Karpas-422 (cell line): ENCODE measurements at regions not wholly inside any gene's neighbourhood (a gene's known extent, or its start where the extent isn't known, plus 50 kb on each side); places are given as distances from the start of the nearest gene placed in this dataset.

Experiments used
- DNase-seq: peaks from one replicate; pipeline ENCODE4 v3.0.0-alpha.2; 2015
- H2AFZ ChIP-seq: fragments of 200-600 bp; sonication (generic); 2 replicates; pipeline ENCODE4 v1.6.1; 2014; ENCODE audit warnings: antibody characterized with exemption, low read length, mixed read lengths
- H3K27ac ChIP-seq: fragments of 200-600 bp; sonication (generic); 2 replicates; pipeline ENCODE4 v1.5.1; 2014; ENCODE audit warnings: mild to moderate bottlenecking, low read length, moderate library complexity
- H3K27me3 ChIP-seq: fragments of 200-600 bp; sonication (generic); 2 replicates; pipeline ENCODE4 v1.6.1; 2014; ENCODE audit warnings: low read length, mixed read lengths
- H3K36me3 ChIP-seq: fragments of 200-600 bp; sonication (generic); 2 replicates; pipeline ENCODE4 v1.6.1; 2014; ENCODE audit warnings: low read length, mixed read lengths; ENCODE audit not compliant: insufficient read depth
- H3K4me1 ChIP-seq: fragments of 200-600 bp; sonication (generic); 2 replicates; pipeline ENCODE4 v1.6.1; 2014; ENCODE audit warnings: mild to moderate bottlenecking, low read length, mixed read lengths
- H3K4me2 ChIP-seq: fragments of 200-600 bp; sonication (generic); 2 replicates; pipeline ENCODE4 v1.6.1; 2014; ENCODE audit warnings: low read length, low read depth, mild to moderate bottlenecking; ENCODE audit not compliant: poor library complexity, severe bottlenecking
- H3K4me3 ChIP-seq: fragments of 200-600 bp; sonication (generic); 2 replicates; pipeline ENCODE4 v1.5.1; 2014; ENCODE audit warnings: mild to moderate bottlenecking, antibody characterized with exemption, low read length, mixed read lengths
- H3K79me2 ChIP-seq: fragments of 200-600 bp; sonication (generic); 2 replicates; pipeline ENCODE4 v1.6.1; 2014; ENCODE audit warnings: mild to moderate bottlenecking, low read length, mixed read lengths
- H3K9ac ChIP-seq: fragments of 200-600 bp; sonication (generic); 2 replicates; pipeline ENCODE4 v1.6.0; 2014; ENCODE audit warnings: low read length
- H3K9me2 ChIP-seq: fragments of 200-600 bp; sonication (generic), shearing (Covaris generic); replicated peaks from 2 replicates; pipeline ENCODE4 v1.6.0; 2014; ENCODE audit warnings: mild to moderate bottlenecking, low read length, moderate library complexity; ENCODE audit not compliant: insufficient read depth
- H3K9me3 ChIP-seq: fragments of 300-700, 200-600 bp; sonication (generic); 2 replicates; pipeline ENCODE4 v1.6.1; 2014; ENCODE audit warnings: low read length, mixed read lengths
- H4K20me1 ChIP-seq: fragments of 200-600 bp; sonication (generic); 2 replicates; pipeline ENCODE4 v1.6.1; 2014; ENCODE audit warnings: mild to moderate bottlenecking, antibody characterized with exemption, low read length, low read depth; ENCODE audit not compliant: insufficient read depth

DNA sequence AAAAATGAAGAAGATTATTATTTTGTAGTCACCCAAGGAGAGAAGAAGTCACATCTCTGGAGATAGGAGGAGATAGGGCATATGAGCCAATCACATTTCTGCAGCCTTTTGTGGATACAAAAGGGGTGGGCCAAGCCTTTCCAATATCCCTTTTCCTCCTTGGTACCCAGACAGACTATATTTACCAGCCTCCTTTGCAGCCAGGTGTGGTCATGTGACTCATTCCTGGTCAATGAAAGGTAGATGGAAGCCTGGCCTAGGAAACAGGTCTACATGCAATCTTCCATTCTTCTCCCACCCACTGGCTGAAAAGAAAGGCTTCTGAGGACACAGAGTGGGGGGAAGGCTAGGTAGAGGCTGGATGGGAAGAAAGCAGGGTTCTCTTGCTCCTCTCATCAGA lies 58.1 kb upstream of the ERG start:
- H3K9me3 ChIP-seq: no peaks in the 10 kb centered on the region
- no peak overlapping the region for H2AFZ ChIP-seq
- H3K79me2 ChIP-seq: no peaks in the 10 kb centered on the region

GRCh38 chr21:38561205-38561604 lies 62.9 kb upstream of the ERG start:
- H3K9ac ChIP-seq: no peak overlapping the region
- no peak overlapping the region for H3K4me2 ChIP-seq
- no peak overlapping the region for H2AFZ ChIP-seq
- H3K27me3 ChIP-seq: no peaks in the 10 kb centered on the region
- H3K9me2 ChIP-seq: no peaks in the 10 kb centered on the region
- no peaks in the 10 kb centered on the region for H3K9me3 ChIP-seq
- H3K79me2 ChIP-seq: no peaks in the 10 kb centered on the region
- no peak for DNase-seq
- no peaks in the 10 kb centered on the region for H4K20me1 ChIP-seq
- no peak overlapping the region for H3K27ac ChIP-seq
- H3K4me3 ChIP-seq: no peak overlapping the region
- no peaks in the 10 kb centered on the region for H3K4me1 ChIP-seq
- H3K36me3 ChIP-seq: no peaks in the 10 kb centered on the region

More for the DNA sequence above, 58.1 kb upstream of the ERG start:
- no peak for DNase-seq
- Histone ChIP-seq H3K4me3 (no peak overlapping the region), H3K9ac (no peak overlapping the region), H3K9me2 (no peaks in the 10 kb centered on the region), H3K27me3 (no peaks in the 10 kb centered on the region), H3K27ac (no peak overlapping the region), H3K4me2 (no peak overlapping the region), H4K20me1 (no peaks in the 10 kb centered on the region), H3K4me1 (no peaks in the 10 kb centered on the region), H3K36me3 (no peaks in the 10 kb centered on the region)

- H3K4me3 ChIP-seq: no peak overlapping the region
- no peaks in the 10 kb centered on the region for H3K9me2 ChIP-seq
- no peak overlapping the region for H3K9ac ChIP-seq
- no peaks in the 10 kb centered on the region for H3K79me2 ChIP-seq
- H3K4me1 ChIP-seq: no peaks in the 10 kb centered on the region
- H2AFZ ChIP-seq: no peak overlapping the region
- H3K36me3 ChIP-seq: no peaks in the 10 kb centered on the region
- no peak for DNase-seq
- H4K20me1 ChIP-seq: no peaks in the 10 kb centered on the region
- no peaks in the 10 kb centered on the region for H3K27me3 ChIP-seq
- no peak overlapping the region for H3K4me2 ChIP-seq
- H3K9me3 ChIP-seq: no peaks in the 10 kb centered on the region
- H3K27ac ChIP-seq: no peak overlapping the region
Observed at GRCh38 chr21:38561613-38562581, 63.6 kb upstream of the ERG start.

- no peak overlapping the region for H3K9ac ChIP-seq
- H3K27ac ChIP-seq: no peak overlapping the region
- H3K4me2 ChIP-seq: no peak overlapping the region
- no peaks in the 10 kb centered on the region for H3K79me2 ChIP-seq
- H3K4me1 ChIP-seq: no peaks in the 10 kb centered on the region
- H3K4me3 ChIP-seq: no peak overlapping the region
- no peak overlapping the region for H2AFZ ChIP-seq
- no peaks in the 10 kb centered on the region for H4K20me1 ChIP-seq
- no peaks in the 10 kb centered on the region for H3K9me3 ChIP-seq
- no peaks in the 10 kb centered on the region for H3K36me3 ChIP-seq
- DNase-seq: no peak
- no peaks in the 10 kb centered on the region for H3K27me3 ChIP-seq
- no peaks in the 10 kb centered on the region for H3K9me2 ChIP-seq
Observed at GRCh38 chr21:38567335-38567969, 69.2 kb upstream of the ERG start.

GRCh38 chr21:38567970-38568360 lies 69.7 kb upstream of the ERG start:
- no peak for DNase-seq
- H3K79me2 ChIP-seq: no peaks in the 10 kb centered on the region

GRCh38 chr21:38569733-38570132 lies 71.5 kb upstream of the ERG start:
- H3K4me1 ChIP-seq: no peaks in the 10 kb centered on the region
- H2AFZ ChIP-seq: no peak overlapping the region
- no peak overlapping the region for H3K4me3 ChIP-seq
- no peak for DNase-seq
- H3K79me2 ChIP-seq: no peaks in the 10 kb centered on the region
- no peaks in the 10 kb centered on the region for H4K20me1 ChIP-seq
- H3K9me3 ChIP-seq: no peaks in the 10 kb centered on the region
- H3K27me3 ChIP-seq: no peaks in the 10 kb centered on the region
- no peak overlapping the region for H3K27ac ChIP-seq
- H3K9ac ChIP-seq: no peak overlapping the region
- H3K4me2 ChIP-seq: no peak overlapping the region
- H3K9me2 ChIP-seq: no peaks in the 10 kb centered on the region
- H3K36me3 ChIP-seq: no peaks in the 10 kb centered on the region

More at GRCh38 chr21:38567970-38568360, 69.7 kb upstream of the ERG start:
- Histone ChIP-seq H3K36me3 (no peaks in the 10 kb centered on the region), H3K27ac (no peak overlapping the region), H3K4me1 (no peaks in the 10 kb centered on the region), H3K9me3 (no peaks in the 10 kb centered on the region), H3K4me2 (no peak overlapping the region), H3K27me3 (no peaks in the 10 kb centered on the region), H3K4me3 (no peak overlapping the region), H3K9me2 (no peaks in the 10 kb centered on the region), H3K9ac (no peak overlapping the region), H4K20me1 (no peaks in the 10 kb centered on the region), H2AFZ (no peak overlapping the region)

DNA sequence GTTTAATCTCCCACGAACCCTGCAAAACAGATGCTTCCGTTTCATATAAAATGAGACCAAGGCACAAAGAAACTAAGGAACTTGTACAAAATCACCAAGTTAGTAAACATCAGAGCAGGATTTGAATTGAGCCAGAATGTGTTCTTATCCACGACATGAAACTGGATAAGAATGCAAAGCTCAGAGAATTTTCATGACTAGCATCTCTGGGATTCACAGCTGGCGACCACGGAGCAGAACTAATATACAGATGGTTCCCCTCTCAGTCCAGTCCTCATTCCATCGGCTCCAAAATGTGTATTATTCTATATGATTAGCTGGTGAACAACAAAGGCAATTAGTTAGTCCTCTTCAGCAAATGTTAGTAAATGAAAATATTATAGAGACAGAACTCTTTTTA lies 72.3 kb upstream of the ERG start:
- Histone ChIP-seq H3K27me3 (no peaks in the 10 kb centered on the region), H3K4me3 (no peak overlapping the region), H3K27ac (no peak overlapping the region), H2AFZ (no peak overlapping the region), H3K36me3 (no peaks in the 10 kb centered on the region), H3K9me3 (no peaks in the 10 kb centered on the region), H3K9me2 (no peaks in the 10 kb centered on the region), H3K4me1 (no peaks in the 10 kb centered on the region), H3K9ac (no peak overlapping the region), H3K79me2 (no peaks in the 10 kb centered on the region), H3K4me2 (no peak overlapping the region), H4K20me1 (no peaks in the 10 kb centered on the region)
- DNase-seq: no peak

DNA sequence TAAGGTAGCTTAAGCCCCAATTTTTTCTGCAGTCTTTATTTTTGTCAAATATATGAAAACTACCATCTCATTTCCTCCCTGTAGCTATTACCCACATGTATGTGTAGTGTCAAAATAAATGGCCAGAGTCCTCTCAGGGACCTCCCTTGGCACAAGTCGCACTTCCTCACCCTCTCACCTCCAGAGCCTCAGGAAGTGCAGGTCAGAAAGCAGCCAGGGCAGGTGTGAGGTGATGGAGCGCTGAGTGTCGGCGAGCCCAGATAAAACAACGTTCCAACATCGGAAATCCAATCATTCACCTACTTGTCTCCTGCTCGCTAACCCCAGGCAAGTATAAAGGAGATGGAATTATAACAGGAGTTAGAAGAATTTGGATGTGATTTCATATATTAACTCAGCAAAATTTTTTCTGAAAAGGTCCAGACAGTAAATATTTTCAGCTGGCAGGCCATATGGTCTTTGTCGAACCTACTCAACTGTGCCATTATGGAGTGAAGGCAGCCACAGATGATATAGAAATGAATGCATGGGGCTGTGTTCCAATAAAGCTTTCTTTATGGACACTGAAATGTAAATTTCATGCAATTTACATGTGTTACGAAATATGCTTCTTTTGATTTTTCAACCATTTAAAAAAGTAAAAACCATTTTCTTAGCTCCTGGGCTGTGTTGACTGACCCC lies 76.8 kb upstream of the ERG start:
- Histone ChIP-seq H2AFZ (no peak overlapping the region), H3K4me2 (no peak overlapping the region), H3K4me3 (no peak overlapping the region), H4K20me1 (no peaks in the 10 kb centered on the region), H3K36me3 (no peaks in the 10 kb centered on the region), H3K79me2 (no peaks in the 10 kb centered on the region), H3K9me3 (no peaks in the 10 kb centered on the region), H3K4me1 (no peaks in the 10 kb centered on the region), H3K9ac (no peak overlapping the region), H3K27ac (no peak overlapping the region), H3K27me3 (no peaks in the 10 kb centered on the region), H3K9me2 (no peaks in the 10 kb centered on the region)
- no peak for DNase-seq
